Ascending aorta (tissue), 2 donors: ENCODE measurements at regions not wholly inside any gene's neighbourhood (a gene's known extent, or its start where the extent isn't known, plus 50 kb on each side); places are given as distances from the start of the nearest gene placed in this dataset.
A peak's percentile ranks its signal among the peaks of the same experiment; 100 is the strongest.
"Not testable (repeated sequence)": the region's sequence is repeated elsewhere in the genome, so short reads cannot be mapped to it uniquely, and the experiment has no call there.

ENCODE experiments used
- DNase-seq, 2 donors: peaks; one replicate each; pipeline ENCODE4 v3.0.0-alpha.2; 2019; ENCODE audit warnings: low spot score in 2 of 2
- H3K27ac ChIP-seq, 2 donors: fragments of 200-600 bp; sonication (generic); one replicate each; pipeline ENCODE4 v1.5.1; 2016 to 2017; ENCODE audit warnings: mild to moderate bottlenecking in 1 of 2
- H3K27me3 ChIP-seq: fragments of 200-600 bp; sonication (generic); one replicate; pipeline ENCODE4 v1.5.1; 2017
- H3K36me3 ChIP-seq, 2 donors: fragments of 200-600 bp; sonication (generic); one replicate each; pipeline ENCODE4 v1.5.1; 2016
- H3K4me1 ChIP-seq, 2 donors: fragments of 200-600 bp; sonication (generic); one replicate each; pipeline ENCODE4 v1.5.1; 2016 to 2017; ENCODE audit warnings: mild to moderate bottlenecking in 1 of 2
- H3K4me3 ChIP-seq, 2 donors: fragments of 200-600 bp; sonication (generic); one replicate each; pipeline ENCODE4 v1.5.1; 2016 to 2017; ENCODE audit warnings: mild to moderate bottlenecking in 1 of 2
- H3K9me3 ChIP-seq, 2 donors: fragments of 200-600 bp; sonication (generic); one replicate each; pipeline ENCODE4 v1.5.1; 2016
- CTCF ChIP-seq, 3 experiments: fragments of 200-600 bp in 2 of 3; fragments of 450-650 bp in 1 of 3; sonication (generic) in 2 of 3; IDR thresholded peaks; one replicate each; pipeline ENCODE4 v1.5.1; 2016 to 2019; ENCODE audit warnings: antibody characterized with exemption in 3 of 3, mild to moderate bottlenecking in 1 of 3, moderate library complexity in 1 of 3
- intact Hi-C: fragments of 100-400 bp; cut with DNase I; formaldehyde crosslinking; loops from one replicate; pipeline ENCODE4 v1.15.1; 2023

- peak in 1 of 2 donors; percentile 75 for DNase-seq
- intact Hi-C loops = loop anchor here (1.0 kb wide), 1 partner anchor 315 kb away; no protein-coding TSS in a partner anchor
- Histone ChIP-seq H3K36me3 (no peaks in the 10 kb centered on the region), H3K27ac (no peak overlapping the region), H3K4me1 (no peaks in the 10 kb centered on the region), H3K27me3 (no peaks in the 10 kb centered on the region), H3K9me3 (no peaks in the 10 kb centered on the region), H3K4me3 (no peak overlapping the region)
- peak; percentile 59 to 78 (median 67) for TF ChIP-seq CTCF (IDR thresholded peaks at IDR 0.05)
Observed at GRCh38 chr2:95728878-95729596, 137.2 kb downstream of the TRIM43 start.

GRCh38 chr2:95729597-95729955 is 137.8 kb downstream of the TRIM43 start:
- no peak for DNase-seq
- no peak overlapping the region for H3K27ac ChIP-seq
- TF ChIP-seq CTCF (IDR thresholded peaks at IDR 0.05) = no peak
- no peaks in the 10 kb centered on the region for H3K36me3 ChIP-seq
- H3K4me3 ChIP-seq = no peak overlapping the region
- H3K4me1 ChIP-seq = no peaks in the 10 kb centered on the region
- no peaks in the 10 kb centered on the region for H3K9me3 ChIP-seq
- intact Hi-C loops = loop anchor here (1.0 kb wide), 1 partner anchor 315 kb away; no protein-coding TSS in a partner anchor
- no peaks in the 10 kb centered on the region for H3K27me3 ChIP-seq

- no peak for DNase-seq
- no peak for TF ChIP-seq CTCF (IDR thresholded peaks at IDR 0.05)
- intact Hi-C loops = no loop called here
Observed at GRCh38 chr2:95730813-95731212, 139.0 kb downstream of the TRIM43 start.

GRCh38 chr2:95734976-95735890 is 143.4 kb downstream of the TRIM43 start:
- no peaks in the 10 kb centered on the region for H3K4me1 ChIP-seq
- no peaks in the 10 kb centered on the region for H3K36me3 ChIP-seq
- no peaks in the 10 kb centered on the region for H3K9me3 ChIP-seq
- H3K4me3 ChIP-seq = no peak overlapping the region
- no peak for DNase-seq
- intact Hi-C loops = no loop called here
- no peaks in the 10 kb centered on the region for H3K27me3 ChIP-seq
- H3K27ac ChIP-seq = no peak overlapping the region
- TF ChIP-seq CTCF (IDR thresholded peaks at IDR 0.05) = no peak

More at GRCh38 chr2:95730813-95731212, 139.0 kb downstream of the TRIM43 start:
- no peaks in the 10 kb centered on the region for H3K9me3 ChIP-seq
- H3K4me1 ChIP-seq = no peaks in the 10 kb centered on the region
- no peak overlapping the region for H3K27ac ChIP-seq
- H3K36me3 ChIP-seq = no peaks in the 10 kb centered on the region
- no peaks in the 10 kb centered on the region for H3K27me3 ChIP-seq
- no peak overlapping the region for H3K4me3 ChIP-seq

- no peaks in the 10 kb centered on the region for H3K9me3 ChIP-seq
- no peaks in the 10 kb centered on the region for H3K36me3 ChIP-seq
- no peak for TF ChIP-seq CTCF (IDR thresholded peaks at IDR 0.05)
- H3K4me1 ChIP-seq = no peaks in the 10 kb centered on the region
- no peaks in the 10 kb centered on the region for H3K27me3 ChIP-seq
- DNase-seq = no peak
- no peak overlapping the region for H3K4me3 ChIP-seq
- no peak overlapping the region for H3K27ac ChIP-seq
- intact Hi-C loops = no loop called here
Observed at GRCh38 chr2:95738301-95738700, 146.5 kb downstream of the TRIM43 start.

GRCh38 chr2:95752126-95752525 is 160.3 kb downstream of the TRIM43 start:
- H3K36me3 ChIP-seq, H3K4me1 ChIP-seq, H3K27me3 ChIP-seq, H3K9me3 ChIP-seq, H3K27ac ChIP-seq, DNase-seq, intact Hi-C loops, H3K4me3 ChIP-seq: not testable (repeated sequence)

- H3K27ac ChIP-seq, H3K4me3 ChIP-seq, H3K27me3 ChIP-seq, intact Hi-C loops, DNase-seq, H3K9me3 ChIP-seq, H3K36me3 ChIP-seq, H3K4me1 ChIP-seq: not testable (repeated sequence)
Observed at GRCh38 chr2:95753812-95754211, 162.0 kb downstream of the TRIM43 start.

GRCh38 chr2:95754213-95754612 is 162.4 kb downstream of the TRIM43 start:
- DNase-seq, H3K4me3 ChIP-seq, intact Hi-C loops, H3K9me3 ChIP-seq, H3K36me3 ChIP-seq, H3K27ac ChIP-seq, H3K4me1 ChIP-seq, H3K27me3 ChIP-seq: not testable (repeated sequence)
